ENCODE measurements at regions not wholly inside any gene's neighbourhood (a gene's known extent, or its start where the extent isn't known, plus 50 kb on each side); places are given as distances from the start of the nearest gene placed in this dataset.

GRCh38 chr6:4018171-4018923, 60.6 kb downstream of the FAM217A start (continued):
- TF ChIP-seq ZNF518B (CRISPR knock-in tag; IDR thresholded peaks at IDR 0.05), result no peak
- TF ChIP-seq TEAD4 (IDR thresholded peaks at IDR 0.05; ENCODE audit: low read length), result no peak; the same call in 1 of the 2 replicates
- peak; percentile 47; the same call in 1 of the 2 replicates for TF ChIP-seq TEAD4 (CRISPR knock-in tag; IDR thresholded peaks at IDR 0.05; ENCODE audit: borderline replicate concordance)
- no peak for TF ChIP-seq STAG1 (CRISPR knock-in tag; IDR thresholded peaks at IDR 0.05; ENCODE audit: borderline replicate concordance)
- TF ChIP-seq RNF219 (CRISPR knock-in tag; IDR thresholded peaks at IDR 0.05), result no peak
- TF ChIP-seq RAD51 (IDR thresholded peaks at IDR 0.05; ENCODE audit: borderline replicate concordance, low read depth), result no peak
- no peak for TF ChIP-seq HMG20B (CRISPR knock-in tag; IDR thresholded peaks at IDR 0.05)
- no peak for TF ChIP-seq CHCHD3 (CRISPR knock-in tag; IDR thresholded peaks at IDR 0.05)
- TF ChIP-seq ZFPM2 (CRISPR knock-in tag; IDR thresholded peaks at IDR 0.05), result no peak
- TF ChIP-seq MTA1 (IDR thresholded peaks at IDR 0.05; ENCODE audit: borderline replicate concordance), result peak; percentile 9; the same call in 1 of the 2 replicates
- no peak for TF ChIP-seq SETDB1 (IDR thresholded peaks at IDR 0.05; ENCODE audit: low read length)
- TF ChIP-seq TCF7 (IDR thresholded peaks at IDR 0.05; ENCODE audit: borderline replicate concordance), result no peak; the same call in 1 of the 2 replicates
- no peak for TF ChIP-seq ZNF253 (CRISPR knock-in tag; conservative IDR thresholded peaks at IDR 0.05)
- TF ChIP-seq ZFP91 (CRISPR knock-in tag; IDR thresholded peaks at IDR 0.05), result 0 out of 2 replicates have a peak, but pooled peaks have one; percentile 59
- peak; percentile 78 for TF ChIP-seq CEBPG (CRISPR knock-in tag; IDR thresholded peaks at IDR 0.05)
- peak; percentile 86 to 91 for TF ChIP-seq CEBPG (tag; conservative IDR thresholded peaks at IDR 0.05 in 1 of 2, IDR thresholded peaks at IDR 0.05 in 1 of 2)
- peak; percentile 84 for TF ChIP-seq SP1 (CRISPR knock-in tag; IDR thresholded peaks at IDR 0.05)
- TF ChIP-seq MBD2 (IDR thresholded peaks at IDR 0.05; ENCODE audit: borderline replicate concordance, low read depth), result no peak
- peak; percentile 86 for TF ChIP-seq ZNF12 (CRISPR knock-in tag; IDR thresholded peaks at IDR 0.05)
- TF ChIP-seq NFE2 (IDR thresholded peaks at IDR 0.05; ENCODE audit: low read depth), result no peak
- TF ChIP-seq IRF9 (tag; IDR thresholded peaks at IDR 0.05), result no peak
- 0 out of 2 replicates have a peak, but pooled peaks have one; percentile 51 for TF ChIP-seq ADNP (tag; IDR thresholded peaks at IDR 0.05)
